HG03520 (cell line): ENCODE measurements at regions not wholly inside any gene's neighbourhood (a gene's known extent, or its start where the extent isn't known, plus 50 kb on each side); places are given as distances from the start of the nearest gene placed in this dataset.

Source experiments
- ATAC-seq: cut with Tn5 transposase; IDR thresholded peaks from one replicate; pipeline ENCODE4 v1.9.1; 2021; ENCODE audit warnings: mild to moderate bottlenecking, moderate library complexity; ENCODE audit not compliant: unreplicated experiment

GRCh38 chr2:207256476-207257207, 90.9 kb upstream of the KLF7 start:
- no peak for ATAC-seq

GRCh38 chr2:207257251-207258250, 91.8 kb upstream of the KLF7 start:
- no peak for ATAC-seq

GRCh38 chr2:207258263-207258991, 92.7 kb upstream of the KLF7 start:
- ATAC-seq: no peak

GRCh38 chr2:207260021-207260420, 94.3 kb upstream of the KLF7 start:
- no peak for ATAC-seq

- ATAC-seq: no peak
Observed at GRCh38 chr2:207260947-207261346, 95.2 kb upstream of the KLF7 start.

GRCh38 chr2:207264310-207264709, 98.6 kb upstream of the KLF7 start:
- ATAC-seq: no peak

- no peak for ATAC-seq
Observed at GRCh38 chr2:207265332-207265731, 99.6 kb upstream of the KLF7 start.

- no peak for ATAC-seq
Observed at GRCh38 chr2:207265869-207266268, 100.1 kb upstream of the KLF7 start.

GRCh38 chr2:207266648-207267047, 100.9 kb upstream of the KLF7 start:
- no peak for ATAC-seq

- no peak for ATAC-seq
Observed at GRCh38 chr2:207269038-207269437, 103.3 kb upstream of the KLF7 start.

GRCh38 chr2:207274530-207275189, 108.9 kb upstream of the KLF7 start:
- no peak for ATAC-seq

- ATAC-seq: no peak
Observed at GRCh38 chr2:207275779-207276178, 110.0 kb upstream of the KLF7 start.

GRCh38 chr2:207276248-207276647, 110.5 kb upstream of the KLF7 start:
- ATAC-seq: no peak

GRCh38 chr2:207276858-207277257, 111.1 kb upstream of the KLF7 start:
- no peak for ATAC-seq

GRCh38 chr2:207279520-207279919, 113.8 kb upstream of the KLF7 start:
- no peak for ATAC-seq

- no peak for ATAC-seq
Observed at GRCh38 chr2:207281436-207281835, 115.7 kb upstream of the KLF7 start.

- no peak for ATAC-seq
Observed at GRCh38 chr2:207282916-207283315, 117.2 kb upstream of the KLF7 start.

GRCh38 chr2:207283356-207283755, 117.6 kb upstream of the KLF7 start:
- no peak for ATAC-seq

- ATAC-seq: no peak
Observed at GRCh38 chr2:207284556-207285472, 119.1 kb upstream of the KLF7 start.

GRCh38 chr2:207285473-207285815, 119.7 kb upstream of the KLF7 start:
- ATAC-seq: no peak
